ENCODE measurements at regions not wholly inside any gene's neighbourhood (a gene's known extent, or its start where the extent isn't known, plus 50 kb on each side); places are given as distances from the start of the nearest gene placed in this dataset.

DNA sequence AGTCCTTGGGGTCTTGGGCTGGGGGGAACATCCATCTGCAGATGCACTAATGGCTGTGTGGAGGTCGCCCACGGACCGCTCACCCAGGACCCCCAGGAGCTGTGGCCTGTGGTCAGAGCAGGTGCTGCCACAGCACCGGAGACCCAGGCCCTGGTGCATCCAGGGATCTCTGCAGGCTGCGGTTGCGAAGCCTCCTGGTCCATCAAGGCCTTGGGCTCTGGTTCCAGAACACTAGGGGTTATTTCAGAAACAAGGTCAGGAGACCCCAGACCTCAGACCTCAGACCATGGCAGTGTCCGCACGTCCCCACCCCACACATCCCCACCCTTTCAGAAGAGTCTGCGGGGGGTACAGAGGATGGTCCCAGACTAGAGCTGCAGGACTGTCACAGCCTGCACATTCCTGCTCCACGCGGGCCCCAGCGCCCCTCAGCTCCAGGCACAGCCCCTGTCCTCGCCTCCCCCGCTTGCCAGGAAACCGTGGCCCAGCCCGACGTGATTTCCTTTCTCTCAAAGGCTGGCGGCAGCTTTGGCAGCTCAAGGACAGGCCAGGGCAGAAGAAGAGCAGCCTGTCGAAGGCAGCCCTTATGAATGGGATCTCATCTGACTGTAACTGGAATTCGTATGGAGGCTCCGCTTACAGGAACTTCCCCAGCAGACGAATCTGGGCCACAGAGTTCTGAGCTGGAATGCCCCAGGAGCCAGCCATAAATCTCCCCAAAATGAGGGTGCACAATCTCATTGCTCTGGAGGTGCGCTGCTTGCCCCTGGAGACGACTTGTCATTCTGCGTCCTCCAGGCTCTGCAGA, 136.2 kb upstream of the RET start:
- Histone ChIP-seq H3K36me3 (ENCODE audit: control insufficient read depth, insufficient read depth, low read length) (no peaks in the 10 kb centered on the region), H3K18ac (ENCODE audit: low read depth, low read length) (no peak overlapping the region), H3K27ac (ENCODE audit: insufficient read depth, low read length) (no peak overlapping the region), H3K9me1 (ENCODE audit: insufficient read depth, low read length) (peaks cover 2% of the 10 kb centered on the region; the same call in 1 of the 2 replicates), H4K8ac (ENCODE audit: low read depth in 2 of 2, low read length in 2 of 2) (no peak overlapping the region), H2AK9ac (replicated peaks; ENCODE audit: low read depth, low read length, poor library complexity) (no peak overlapping the region), H3K4me3 (ENCODE audit: insufficient read depth, low read depth, low read length) (no peak overlapping the region), H3K14ac (replicated peaks; ENCODE audit: low read depth, low read length) (no peak overlapping the region), H3K9me3 (ENCODE audit: control insufficient read depth, insufficient read depth, low read length) (no peaks in the 10 kb centered on the region), H3K56ac (ENCODE audit: extremely low read depth, insufficient read depth, low read length) (no peak overlapping the region), H3K4me1 (ENCODE audit: control insufficient read depth, insufficient read depth, low read length) (no peaks in the 10 kb centered on the region), H2AK5ac (ENCODE audit: low read depth, low read length) (no peak overlapping the region), H2BK5ac (ENCODE audit: low read depth, low read length, poor library complexity, severe bottlenecking) (no peak overlapping the region), H2AFZ (replicated peaks; ENCODE audit: low read length, poor library complexity) (no peak overlapping the region), H2BK15ac (ENCODE audit: low read depth, low read length) (no peak overlapping the region), H4K20me1 (ENCODE audit: insufficient read depth, low read length) (no peaks in the 10 kb centered on the region), H3K23ac (ENCODE audit: low read depth, low read length) (no peak overlapping the region), H4K5ac (ENCODE audit: low read depth, low read length) (no peak overlapping the region), H3K79me1 (ENCODE audit: low read depth in 1 of 2, low read length in 2 of 2) (no peaks in the 10 kb centered on the region), H3K4me2 (ENCODE audit: low read depth, low read length) (no peak overlapping the region), H3K4ac (ENCODE audit: low read depth, low read length) (no peak overlapping the region), H3K27me3 (ENCODE audit: control insufficient read depth, insufficient read depth, low read length) (no peaks in the 10 kb centered on the region; the same call in 1 of the 2 replicates), H2BK120ac (ENCODE audit: low read depth, low read length) (no peak overlapping the region), H2BK20ac (ENCODE audit: low read depth, low read length) (no peak overlapping the region), H3K9ac (ENCODE audit: low read depth, low read length) (no peak overlapping the region), H4K91ac (ENCODE audit: insufficient read depth, low read depth, low read length) (no peak overlapping the region)
- ChIA-PET CTCF (interaction anchor here (0.6 kb wide), 1 partner anchor 37 kb away, joined by 3 read pairs; no protein-coding TSS in a partner anchor), POLR2A (ENCODE audit: unreplicated experiment) (no interaction called here)
- no TSS peak for BruUV-seq (replicated peaks)
- TF ChIP-seq FOS (IDR thresholded peaks at IDR 0.05; ENCODE audit: low read depth, low read length), result no peak
- no peak for TF ChIP-seq RAD21 (IDR thresholded peaks at IDR 0.05; ENCODE audit: low read length)
- TF ChIP-seq, protein P1, sequence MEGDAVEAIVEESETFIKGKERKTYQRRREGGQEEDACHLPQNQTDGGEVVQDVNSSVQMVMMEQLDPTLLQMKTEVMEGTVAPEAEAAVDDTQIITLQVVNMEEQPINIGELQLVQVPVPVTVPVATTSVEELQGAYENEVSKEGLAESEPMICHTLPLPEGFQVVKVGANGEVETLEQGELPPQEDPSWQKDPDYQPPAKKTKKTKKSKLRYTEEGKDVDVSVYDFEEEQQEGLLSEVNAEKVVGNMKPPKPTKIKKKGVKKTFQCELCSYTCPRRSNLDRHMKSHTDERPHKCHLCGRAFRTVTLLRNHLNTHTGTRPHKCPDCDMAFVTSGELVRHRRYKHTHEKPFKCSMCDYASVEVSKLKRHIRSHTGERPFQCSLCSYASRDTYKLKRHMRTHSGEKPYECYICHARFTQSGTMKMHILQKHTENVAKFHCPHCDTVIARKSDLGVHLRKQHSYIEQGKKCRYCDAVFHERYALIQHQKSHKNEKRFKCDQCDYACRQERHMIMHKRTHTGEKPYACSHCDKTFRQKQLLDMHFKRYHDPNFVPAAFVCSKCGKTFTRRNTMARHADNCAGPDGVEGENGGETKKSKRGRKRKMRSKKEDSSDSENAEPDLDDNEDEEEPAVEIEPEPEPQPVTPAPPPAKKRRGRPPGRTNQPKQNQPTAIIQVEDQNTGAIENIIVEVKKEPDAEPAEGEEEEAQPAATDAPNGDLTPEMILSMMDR (conservative IDR thresholded peaks at IDR 0.05; ENCODE audit: low read depth, low read length), result no peak
- TF ChIP-seq MXI1 (IDR thresholded peaks at IDR 0.05; ENCODE audit: borderline replicate concordance, low read depth, low read length), result no peak
- TF ChIP-seq, protein P2, sequence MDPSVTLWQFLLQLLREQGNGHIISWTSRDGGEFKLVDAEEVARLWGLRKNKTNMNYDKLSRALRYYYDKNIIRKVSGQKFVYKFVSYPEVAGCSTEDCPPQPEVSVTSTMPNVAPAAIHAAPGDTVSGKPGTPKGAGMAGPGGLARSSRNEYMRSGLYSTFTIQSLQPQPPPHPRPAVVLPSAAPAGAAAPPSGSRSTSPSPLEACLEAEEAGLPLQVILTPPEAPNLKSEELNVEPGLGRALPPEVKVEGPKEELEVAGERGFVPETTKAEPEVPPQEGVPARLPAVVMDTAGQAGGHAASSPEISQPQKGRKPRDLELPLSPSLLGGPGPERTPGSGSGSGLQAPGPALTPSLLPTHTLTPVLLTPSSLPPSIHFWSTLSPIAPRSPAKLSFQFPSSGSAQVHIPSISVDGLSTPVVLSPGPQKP (IDR thresholded peaks at IDR 0.05; ENCODE audit: borderline replicate concordance, low read depth, low read length), result no peak
- TF ChIP-seq POLR2A (IDR thresholded peaks at IDR 0.05; ENCODE audit: low read depth, low read length), result no peak
- TF ChIP-seq BHLHE40 (IDR thresholded peaks at IDR 0.05; ENCODE audit: low read depth, low read length), result no peak
- no peak for TF ChIP-seq MAFK (IDR thresholded peaks at IDR 0.05; ENCODE audit: low read depth, low read length)
- DNase-seq, result no peak
- dilution Hi-C loops (cut with HindIII; ENCODE audit: low sequenced_read_pairs, unreplicated experiment) (no loop called here), in situ Hi-C loops (cut with MboI; ENCODE audit: low sequenced_read_pairs) (no loop called here), intact Hi-C loops (cut with micrococcal nuclease) (no loop called here)
- ATAC-seq (ENCODE audit: low read depth), result no peak
- WGBS, 2 experiments (ENCODE audit: extremely low coverage in 2 of 2, insufficient read length in 1 of 2), result no CpG with 5 or more reads among the region's 25 CpGs

Data from IMR-90 (cell line).